ENCODE measurements at regions not wholly inside any gene's neighbourhood (a gene's known extent, or its start where the extent isn't known, plus 50 kb on each side); places are given as distances from the start of the nearest gene placed in this dataset.

DNA sequence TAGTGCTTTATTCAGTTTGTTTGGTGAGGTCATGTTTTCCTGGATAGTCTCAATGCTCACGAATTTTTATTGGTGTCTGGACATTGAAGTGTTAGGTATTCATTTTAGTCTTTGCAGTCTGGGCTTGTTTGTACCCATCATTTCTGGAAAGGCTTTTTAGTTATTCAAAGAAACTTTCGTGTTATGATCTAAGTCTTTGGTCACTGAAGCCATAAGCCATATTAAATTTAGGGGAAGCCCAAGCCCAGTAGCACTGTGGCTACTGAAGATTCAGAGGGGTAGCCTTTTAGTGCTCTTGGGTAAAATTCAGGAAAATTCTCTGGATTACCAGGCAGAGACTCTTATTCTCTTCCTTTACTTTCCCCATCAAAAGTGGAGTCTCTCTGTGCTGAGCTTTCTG lies 56.2 kb upstream of the PEX5L start:
- DNase-seq, result no peak

DNA sequence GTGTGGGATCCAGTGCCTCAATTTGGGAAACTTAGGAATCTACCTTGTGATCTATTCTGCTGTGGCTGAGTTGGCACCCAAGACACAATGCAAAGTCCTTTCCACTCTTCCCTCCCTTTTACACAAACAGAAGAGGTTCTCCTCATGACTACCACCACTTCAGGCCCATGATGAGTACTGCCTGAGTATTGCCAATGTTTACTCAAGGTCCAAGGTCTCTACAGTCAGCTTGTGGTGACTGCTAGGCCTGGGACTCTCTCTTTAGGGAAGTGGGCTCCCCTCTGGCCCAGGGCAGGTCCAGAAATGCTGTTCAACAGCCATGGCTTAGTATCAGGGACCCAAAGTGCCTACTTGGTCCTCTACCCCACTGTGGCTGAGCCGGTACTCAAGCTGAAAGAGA lies 56.8 kb upstream of the PEX5L start:
- peak; percentile 74 for DNase-seq

DNA sequence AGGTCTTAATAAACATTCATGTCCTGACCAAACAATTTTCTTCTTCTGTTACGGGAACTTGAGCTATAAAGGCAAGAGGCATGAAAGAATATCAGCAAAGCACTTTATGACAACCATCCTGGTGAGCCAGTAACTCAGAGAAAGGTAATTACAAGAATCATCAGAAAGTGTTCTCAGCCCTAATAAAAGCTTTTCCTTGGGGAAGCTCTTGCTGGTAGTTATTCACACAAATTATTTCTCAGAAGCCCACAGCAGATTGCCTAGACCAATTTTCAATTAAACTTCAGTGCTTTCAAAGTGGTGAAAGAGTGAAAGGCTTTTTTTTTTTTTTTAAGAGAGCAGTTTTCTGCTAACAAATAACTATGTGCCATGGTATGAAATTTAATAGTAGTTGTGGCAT lies 60.9 kb upstream of the PEX5L start:
- DNase-seq, result no peak

DNA sequence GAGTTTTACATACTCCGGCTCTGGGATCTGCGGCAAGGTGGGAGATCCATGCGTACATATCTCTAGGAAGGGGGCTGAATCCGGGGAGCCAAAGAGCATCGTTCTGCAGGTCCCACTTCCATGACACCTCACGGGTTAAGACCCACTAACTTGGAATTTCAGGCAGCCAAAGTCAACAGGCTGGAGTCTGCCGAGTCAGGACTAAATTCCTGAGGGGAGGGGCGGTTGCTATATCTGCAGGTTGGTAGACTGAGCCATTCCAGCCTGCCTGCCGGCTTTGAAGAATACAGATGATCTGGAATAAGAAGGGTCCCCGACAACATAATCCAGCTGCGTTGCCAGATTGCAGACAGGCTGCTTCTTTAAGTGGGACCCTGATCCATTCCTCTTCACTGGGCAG lies 65.4 kb upstream of the PEX5L start:
- no peak for DNase-seq

DNA sequence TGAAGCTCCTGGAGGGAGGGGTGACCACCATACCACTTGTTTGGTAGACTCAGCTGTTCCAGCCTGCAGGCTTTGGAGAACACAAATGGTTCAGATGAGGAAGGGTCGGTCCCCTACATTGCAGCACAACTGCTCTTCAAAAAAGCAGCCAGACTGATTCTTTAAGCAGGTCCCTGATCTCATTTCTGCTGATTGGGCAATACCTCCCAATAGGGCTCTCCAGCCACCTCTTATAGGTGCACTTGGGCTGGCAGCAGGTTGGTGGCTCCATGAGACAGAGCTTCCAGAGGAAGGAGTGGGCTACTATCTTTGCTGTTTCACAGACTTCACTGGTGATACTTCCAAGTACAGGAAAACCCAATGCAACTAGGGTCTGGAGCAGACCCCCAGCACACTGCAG lies 65.9 kb upstream of the PEX5L start:
- DNase-seq, result no peak

DNA sequence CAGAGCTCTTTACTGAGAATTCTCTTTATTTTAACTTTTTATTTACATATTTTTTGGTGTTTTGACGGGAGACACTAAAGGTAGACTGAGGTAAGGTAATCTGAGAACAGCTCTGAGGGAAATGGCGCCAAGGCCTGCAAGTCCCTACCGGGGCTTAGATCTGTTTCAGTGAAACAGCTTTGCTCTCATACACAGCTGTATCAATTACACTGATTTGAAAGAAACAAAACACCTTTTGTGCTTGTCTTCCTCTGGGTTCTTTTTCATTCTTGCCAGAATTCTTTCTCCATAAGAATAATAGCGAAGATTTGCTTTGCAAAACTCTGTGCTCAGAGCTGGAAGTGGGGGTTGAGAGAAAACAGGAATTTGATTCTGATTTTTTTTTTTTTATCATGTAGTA lies 79.5 kb upstream of the PEX5L start:
- DNase-seq, result no peak

DNA sequence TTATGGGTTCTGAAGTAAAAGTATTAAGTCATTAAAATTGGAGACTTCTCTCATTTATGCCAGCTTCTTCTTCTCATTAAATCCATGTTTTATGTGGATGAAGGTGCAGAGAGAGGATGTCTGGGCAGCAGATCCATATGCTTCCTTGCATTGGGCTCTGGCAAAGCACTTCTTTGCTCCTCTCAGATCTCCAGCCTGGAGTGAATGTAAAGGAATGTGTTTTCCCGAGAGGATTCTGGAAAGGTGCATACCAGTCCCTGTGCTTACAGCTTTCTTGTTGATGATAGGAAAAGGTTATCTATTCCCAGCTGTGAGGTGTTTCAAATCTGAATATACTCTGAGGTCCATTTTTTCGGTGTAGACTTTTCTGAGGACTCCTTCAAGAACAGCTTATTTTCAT lies 79.9 kb upstream of the PEX5L start:
- DNase-seq, result no peak

DNA sequence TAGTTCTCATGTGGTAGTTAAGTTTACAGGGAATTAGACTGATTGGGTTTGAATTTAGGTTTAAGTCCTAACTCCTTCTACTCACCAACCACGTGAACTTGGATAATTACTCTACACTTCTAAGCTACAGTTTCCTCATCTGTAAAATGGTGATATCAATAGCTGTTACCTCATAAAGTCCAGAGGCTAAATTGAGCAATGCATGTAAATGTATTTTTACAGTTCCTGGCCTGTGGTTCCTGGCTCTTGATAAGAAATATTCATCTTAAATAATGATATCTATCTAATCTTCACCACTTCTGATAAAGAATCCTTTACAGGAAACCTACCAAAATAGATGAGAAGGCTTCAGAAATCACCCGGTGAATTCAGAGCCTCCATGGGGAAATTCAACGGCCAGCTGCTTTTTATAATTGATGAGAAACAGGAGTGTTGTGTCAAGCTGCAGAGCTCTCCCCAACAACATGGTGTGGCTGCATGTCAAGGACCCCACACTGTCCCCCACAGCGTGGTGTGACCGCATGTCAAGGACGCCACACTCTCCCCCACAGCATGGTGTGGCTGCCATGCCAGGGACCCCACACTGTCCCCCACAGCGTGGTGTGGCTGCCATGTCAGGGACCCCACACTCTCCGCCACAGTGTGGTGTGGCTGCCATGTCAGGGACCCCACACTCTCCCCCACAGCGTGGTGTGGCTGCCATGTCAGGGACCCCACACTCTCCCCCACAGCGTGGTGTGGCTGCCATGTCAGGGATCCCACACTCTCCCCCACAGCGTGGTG lies 80.8 kb upstream of the PEX5L start:
- DNase-seq, result no peak

DNA sequence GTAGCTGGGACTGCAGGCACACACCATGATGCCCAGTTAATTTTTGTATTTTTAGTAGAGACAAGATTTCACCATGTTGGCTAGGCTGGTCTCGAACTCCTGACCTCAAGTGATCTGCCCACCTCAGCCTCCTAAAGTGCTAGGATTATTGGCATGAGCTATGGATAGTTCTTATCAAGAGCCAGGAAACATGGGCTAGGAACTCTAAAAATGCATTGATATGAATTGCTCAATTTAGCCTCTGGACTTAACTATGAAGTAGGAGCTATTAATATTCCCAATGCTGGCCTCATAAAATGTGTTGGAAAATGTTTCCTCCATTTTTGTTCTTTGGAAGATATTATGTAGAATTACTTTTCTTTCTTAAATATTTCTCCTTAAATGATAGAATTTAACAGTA lies 82.8 kb upstream of the PEX5L start:
- DNase-seq, result no peak

DNA sequence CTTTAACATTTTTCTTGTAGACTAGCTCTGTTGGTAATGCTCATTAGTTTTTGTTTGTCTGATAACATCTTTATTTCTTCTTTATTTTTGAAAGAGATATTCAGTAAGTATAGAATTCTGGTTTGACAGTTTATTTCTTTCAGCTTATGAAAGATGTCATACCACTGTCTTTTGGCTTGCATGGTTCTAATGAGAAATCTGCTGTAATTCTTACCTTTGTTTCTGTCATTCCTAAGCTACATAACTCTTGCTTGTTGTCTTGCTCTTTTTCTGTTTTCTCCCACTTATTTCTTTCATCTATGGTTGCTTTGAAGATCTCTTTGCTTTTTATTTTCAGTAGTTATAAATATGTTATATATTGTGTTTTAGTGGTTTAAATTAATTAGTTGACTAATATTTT lies 87.2 kb upstream of the PEX5L start:
- DNase-seq, result no peak

DNA sequence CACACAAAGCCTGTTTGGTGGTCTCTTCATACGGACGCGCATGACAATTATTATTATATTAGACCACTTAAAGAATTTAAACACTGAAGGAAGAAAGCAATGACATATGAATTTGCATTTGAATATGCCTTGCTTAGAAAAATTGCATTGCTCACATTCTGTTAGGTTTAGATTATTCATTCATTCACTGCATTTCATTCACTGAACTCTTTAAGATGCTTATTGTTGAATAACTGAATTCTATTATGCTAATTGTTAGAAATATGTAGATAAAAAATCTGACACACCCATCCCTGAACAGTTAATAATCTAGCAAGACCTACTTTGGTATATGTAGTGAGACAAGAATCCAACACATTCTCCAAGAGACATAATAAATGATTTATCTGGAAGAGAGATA lies 94.4 kb upstream of the PEX5L start:
- DNase-seq, result no peak

DNA sequence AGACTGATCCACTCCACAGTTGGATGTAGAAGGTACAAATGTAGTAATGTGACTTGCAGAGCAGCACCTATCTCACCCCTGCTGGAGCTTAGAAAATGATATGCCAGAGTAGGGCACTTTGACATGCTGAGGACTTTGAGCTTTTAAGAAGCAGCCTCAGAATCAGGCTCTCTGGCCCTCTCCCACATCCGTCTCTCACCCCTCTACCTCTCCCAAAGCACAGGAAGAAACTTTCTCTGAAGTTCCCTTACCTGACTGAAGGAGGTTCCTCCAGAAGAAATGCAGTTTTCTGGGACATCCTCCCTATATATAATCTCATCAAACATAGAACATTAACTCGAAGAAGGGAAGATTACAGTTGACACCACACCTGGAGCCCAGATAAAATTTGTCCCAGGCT lies 98.4 kb upstream of the PEX5L start:
- no peak for DNase-seq

DNA sequence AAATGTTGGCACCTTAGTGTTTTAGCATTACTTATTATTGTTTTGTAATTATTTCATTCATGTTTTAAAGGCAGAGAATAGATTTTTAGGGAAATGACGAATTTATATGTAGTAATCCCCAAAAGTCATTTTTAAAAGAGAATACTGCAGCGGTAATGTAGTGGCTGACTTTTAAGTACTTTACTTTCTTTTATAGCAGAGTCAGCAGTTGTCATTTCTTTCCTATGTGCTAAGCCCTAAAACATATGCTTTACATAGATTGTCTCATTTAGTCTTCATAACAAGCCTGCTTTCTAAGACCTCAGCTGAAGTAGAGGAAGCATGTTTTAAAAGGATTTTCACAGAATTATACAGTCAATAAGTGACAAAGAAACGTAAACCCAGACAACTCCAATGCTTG lies 102.1 kb upstream of the PEX5L start:
- no peak for DNase-seq

DNA sequence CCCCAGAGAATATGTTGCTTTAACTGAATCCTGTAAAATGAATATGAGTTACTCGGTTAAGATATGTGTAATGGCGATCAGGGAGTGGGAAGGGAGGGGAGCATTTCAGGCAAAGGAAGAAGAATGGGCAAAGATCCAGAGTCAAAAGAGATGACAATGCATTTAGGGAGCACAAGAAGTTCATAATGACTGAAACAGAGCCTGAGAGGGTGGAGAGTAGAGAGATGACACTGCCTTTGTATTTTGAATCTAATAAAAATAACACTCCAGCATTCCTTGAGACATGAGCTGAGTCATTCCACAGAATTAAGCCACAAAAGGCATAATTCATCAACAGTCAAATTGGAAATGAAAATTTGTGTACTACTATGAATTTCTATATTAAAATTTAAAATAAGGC lies 105.3 kb upstream of the PEX5L start:
- no peak for DNase-seq

DNA sequence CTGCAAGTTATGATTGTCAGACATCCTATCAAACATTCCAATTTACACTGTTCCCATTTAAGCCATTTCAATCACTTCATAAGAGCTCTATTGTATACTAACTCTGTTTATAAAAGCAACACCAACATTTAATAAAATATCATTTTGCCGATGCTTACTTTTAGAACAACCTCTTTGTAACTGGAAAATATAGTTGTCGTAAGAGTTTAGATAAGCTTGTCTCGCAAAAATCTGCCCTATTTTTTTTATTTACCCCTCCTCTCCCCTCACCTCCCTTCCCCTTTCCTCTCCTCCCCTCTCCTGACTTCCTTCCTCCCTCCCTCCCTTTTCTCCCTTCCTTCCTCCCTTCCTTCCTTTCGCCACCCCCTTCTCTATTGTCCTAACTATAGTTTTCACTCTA lies 105.7 kb upstream of the PEX5L start:
- no peak for DNase-seq

DNA sequence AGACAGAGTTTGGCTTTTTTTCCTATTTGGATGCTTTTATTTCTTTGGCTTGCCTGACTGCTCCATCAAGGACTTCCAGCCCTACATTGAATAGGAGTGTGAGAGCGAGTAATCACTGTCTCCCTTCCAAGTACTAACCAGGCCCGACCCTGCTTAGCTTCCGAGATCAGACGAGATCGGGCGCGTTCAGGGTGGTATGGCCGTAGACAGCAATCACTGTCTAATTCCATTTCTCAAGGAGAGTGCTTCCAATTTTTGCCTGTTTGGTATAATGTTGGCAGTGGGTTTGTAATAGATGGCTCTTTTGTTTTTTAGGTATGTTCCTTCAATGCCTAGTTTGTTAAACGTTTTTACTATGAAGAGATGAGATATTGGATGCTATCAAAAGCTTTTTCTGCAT lies 125.0 kb upstream of the PEX5L start:
- DNase-seq, result no peak

DNA sequence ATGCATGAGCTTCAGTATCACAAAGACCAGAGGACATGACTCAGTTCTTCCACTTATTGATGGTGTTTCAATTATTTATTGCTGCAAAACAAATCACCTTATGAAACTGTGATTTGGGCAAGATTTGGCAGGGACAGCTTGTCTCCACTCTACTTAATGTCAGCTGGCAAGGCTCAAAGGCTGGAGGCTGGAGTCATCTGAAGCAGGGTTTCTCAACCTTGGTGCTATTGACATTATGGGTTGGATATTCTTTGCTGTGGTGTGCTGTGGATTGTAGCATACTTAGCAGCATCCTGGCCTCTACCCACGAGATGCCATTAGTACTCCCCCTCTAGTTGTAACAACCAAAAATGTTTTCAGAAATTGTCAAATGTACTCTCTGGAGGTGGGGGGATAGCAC lies 138.8 kb upstream of the PEX5L start:
- DNase-seq, result no peak

DNA sequence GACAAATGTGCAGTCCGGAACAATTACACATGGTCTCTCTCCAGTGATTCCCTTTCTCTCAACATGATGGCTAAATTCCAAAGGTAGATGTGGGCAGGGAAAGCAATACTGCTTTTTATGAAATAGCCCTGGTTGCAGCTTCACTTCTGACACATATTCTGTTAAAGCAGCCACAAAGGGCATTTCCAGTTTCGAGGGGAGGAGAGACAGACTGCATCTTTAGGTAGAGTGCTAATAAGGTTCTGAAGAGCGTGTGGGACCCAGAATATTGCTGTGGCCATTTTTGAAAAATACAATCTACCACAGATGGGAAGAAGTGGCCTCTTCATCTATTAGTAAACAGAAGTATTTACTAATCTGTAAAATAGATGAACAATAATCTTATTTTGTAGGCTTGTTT lies 139.3 kb upstream of the PEX5L start:
- no peak for DNase-seq

DNA sequence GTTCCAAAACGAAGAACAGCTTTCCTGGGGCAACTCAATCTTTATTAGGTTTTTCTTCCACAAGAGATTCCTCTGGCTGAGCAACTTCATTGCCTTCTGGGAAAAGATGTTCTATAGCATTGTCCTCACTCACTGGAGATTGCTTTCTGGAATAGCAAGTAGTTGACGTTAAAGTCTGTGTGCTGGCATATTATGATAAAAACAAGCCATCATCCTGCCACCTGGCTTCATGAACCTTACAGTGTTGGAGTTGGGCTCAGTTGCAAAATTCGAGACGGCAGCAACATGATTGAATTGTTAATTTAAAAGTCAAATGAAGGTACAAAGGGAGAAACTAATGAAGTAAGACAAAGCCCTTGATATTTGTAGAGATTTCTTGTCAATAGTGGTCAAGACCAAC lies 140.5 kb upstream of the PEX5L start:
- no peak for DNase-seq

DNA sequence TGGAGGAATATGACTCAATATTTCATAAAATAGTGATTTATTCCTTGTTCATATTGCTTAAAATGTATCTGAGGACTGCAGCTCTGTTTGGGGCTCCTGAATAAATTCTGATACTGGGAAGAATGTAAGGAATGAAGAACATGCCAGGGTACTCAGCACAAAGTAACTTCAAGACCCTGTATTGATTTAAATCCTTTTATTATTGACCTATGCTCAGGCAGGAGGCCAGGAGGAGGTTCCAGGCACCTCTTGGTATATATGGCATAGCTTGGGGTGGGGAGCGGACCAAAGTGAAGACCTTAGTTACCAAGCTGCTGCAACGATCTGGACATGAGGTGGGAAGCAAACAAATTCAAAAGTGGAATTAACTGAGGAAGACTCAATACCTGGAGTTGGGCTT lies 142.8 kb upstream of the PEX5L start:
- DNase-seq, result no peak

DNA sequence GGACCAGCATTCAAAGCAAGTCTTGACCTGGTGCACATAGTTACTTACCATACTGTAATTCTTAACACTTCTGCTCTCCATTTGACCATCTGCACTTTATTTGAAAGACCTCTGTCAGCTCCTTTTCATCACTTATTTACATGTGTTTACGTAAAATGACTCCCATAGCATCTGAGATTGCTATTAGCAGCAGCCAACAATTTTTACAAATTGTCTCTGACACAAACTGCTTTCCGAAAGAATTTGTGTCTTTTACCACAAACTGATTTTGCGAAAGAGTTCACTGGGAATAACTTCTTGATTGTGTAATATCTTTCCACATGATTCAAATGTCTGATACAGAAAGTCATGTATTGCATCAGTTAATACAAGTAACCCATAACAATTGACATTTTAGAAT lies 144.1 kb upstream of the PEX5L start:
- DNase-seq, result no peak

DNA sequence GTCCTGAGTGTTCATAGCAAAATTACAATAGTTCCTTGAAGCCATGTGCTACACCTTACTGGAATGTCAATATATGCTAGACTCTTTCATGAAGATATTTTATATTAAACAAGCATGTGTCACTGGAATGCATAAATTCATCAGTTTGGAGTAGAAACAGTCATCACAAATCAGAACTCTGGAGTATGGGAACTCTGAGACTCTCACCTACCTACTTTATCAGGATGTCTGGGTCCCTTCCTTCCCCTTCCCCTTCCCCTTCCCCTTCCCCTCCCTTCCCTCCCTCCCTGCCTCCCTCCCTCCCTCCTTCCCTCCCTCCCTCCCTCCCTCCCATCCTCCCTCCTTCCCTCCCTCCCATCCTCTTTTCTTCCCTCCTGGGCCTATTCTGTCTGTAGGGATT lies 144.7 kb upstream of the PEX5L start:
- DNase-seq, result no peak

DNA sequence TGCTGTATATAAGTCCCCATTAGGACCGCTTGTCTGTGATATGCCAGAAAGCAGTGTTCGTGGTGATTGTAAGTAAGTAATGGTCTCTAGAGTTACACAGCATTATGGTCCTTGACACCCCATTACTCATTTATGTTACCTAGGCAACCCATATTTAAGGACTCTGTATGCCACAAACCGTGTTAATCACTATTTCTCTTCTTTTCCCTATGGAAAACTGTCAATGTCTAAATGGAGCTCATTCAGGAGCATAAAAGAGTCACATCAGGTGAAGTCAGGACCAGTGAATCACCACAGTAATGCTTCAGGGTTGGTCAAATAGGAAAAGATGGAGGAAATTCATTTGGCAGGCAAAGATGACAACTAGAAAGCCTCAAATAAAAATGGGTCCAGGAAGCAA lies 146.6 kb upstream of the PEX5L start:
- no peak for DNase-seq

DNA sequence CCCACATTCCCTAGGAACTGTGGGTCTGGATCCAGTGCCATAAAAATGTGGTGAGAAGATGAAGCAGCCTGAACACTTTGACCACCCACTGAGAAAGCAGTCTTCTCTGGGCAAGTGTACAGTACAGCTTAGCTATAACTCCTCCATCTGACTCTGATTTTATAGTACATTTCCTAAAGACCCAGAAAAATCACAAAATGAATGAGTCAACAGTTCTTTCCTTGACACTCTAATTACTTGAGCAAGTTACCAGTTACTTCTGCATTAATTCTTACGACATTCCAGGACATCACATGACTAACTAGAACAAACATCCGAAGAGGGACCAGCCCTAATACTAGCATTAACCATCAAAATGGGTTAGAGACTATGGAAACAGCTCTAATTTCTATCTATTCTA lies 148.1 kb upstream of the PEX5L start:
- no peak for DNase-seq

DNA sequence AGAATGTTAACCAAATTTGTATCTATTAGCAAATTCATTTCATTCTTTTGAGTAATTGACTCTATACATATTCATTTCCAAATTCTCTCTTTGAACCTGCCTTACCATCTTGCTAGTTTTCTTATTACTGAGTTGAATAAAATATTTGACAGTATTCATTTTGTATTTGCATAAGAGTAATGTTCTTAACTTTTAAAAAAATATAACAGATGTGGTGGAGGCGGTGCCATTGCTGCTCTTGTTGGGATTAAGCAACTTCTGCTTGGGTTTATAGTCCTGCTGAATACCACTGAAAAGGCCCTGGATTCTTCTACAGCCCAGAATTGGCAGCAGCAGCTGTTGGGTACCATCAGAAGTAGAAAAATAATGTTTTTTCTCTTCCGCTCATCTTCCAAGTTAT lies 148.9 kb upstream of the PEX5L start:
- no peak for DNase-seq
